ENCODE measurements at regions not wholly inside any gene's neighbourhood (a gene's known extent, or its start where the extent isn't known, plus 50 kb on each side); places are given as distances from the start of the nearest gene placed in this dataset.
"Not testable (repeated sequence)": the region's sequence is repeated elsewhere in the genome, so short reads cannot be mapped to it uniquely, and the experiment has no call there.

DNA sequence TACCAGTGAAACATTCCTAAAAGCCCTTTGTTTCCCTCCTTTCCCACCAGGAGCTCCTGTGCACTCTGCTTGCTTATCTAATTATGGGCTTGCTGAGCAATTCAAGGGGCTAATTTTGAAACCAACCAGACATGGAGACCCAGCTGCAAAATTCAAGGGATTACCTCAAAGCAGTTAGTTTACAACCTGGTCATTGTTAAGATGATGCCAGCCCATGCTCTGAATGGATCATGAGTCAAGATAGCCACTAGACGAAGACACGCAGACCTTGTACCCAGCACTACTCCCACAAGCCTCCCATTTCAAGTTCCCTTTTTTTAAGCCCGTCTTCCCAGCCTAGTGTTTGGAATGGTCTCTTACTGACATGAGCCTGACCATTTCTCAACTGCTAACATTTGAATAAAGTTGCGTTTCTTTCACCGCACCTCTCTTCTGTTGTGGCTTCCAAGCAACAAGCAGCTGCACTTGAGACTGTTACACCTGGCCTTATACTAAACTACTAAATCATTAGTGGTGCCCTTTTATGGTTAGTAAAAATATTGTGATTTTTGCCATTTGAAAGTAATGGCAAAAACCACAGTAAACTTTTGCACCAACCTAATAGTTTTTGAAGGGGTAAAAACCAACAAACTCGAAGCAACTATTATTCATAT lies 315.3 kb upstream of the LUZP2 start:
- Histone ChIP-seq H3K9me3 (ENCODE audit: low read depth) (no peaks in the 10 kb centered on the region), H3K4me2 (no peak overlapping the region), H3F3A (ENCODE audit: low read depth) (no peaks in the 10 kb centered on the region), H4K20me1 (ENCODE audit: low read depth) (no peaks in the 10 kb centered on the region), H3K79me2 (ENCODE audit: low read depth) (no peaks in the 10 kb centered on the region), H3K9ac (no peak overlapping the region), H2AFZ (replicated peaks) (no peak overlapping the region), H3K27ac (no peak overlapping the region), H3K36me3 (no peaks in the 10 kb centered on the region), H3K4me3 (no peak overlapping the region), H3K4me1 (no peaks in the 10 kb centered on the region), H3K27me3 (no peaks in the 10 kb centered on the region)
- peak; percentile 15 for DNase-seq (ENCODE audit: low spot score)
- Mint-ChIP-seq H3K27ac (no peak overlapping the region), H3K36me3 (no peaks in the 10 kb centered on the region), H3K4me1 (peaks cover 6% of the 10 kb centered on the region), H3K9me3 (no peaks in the 10 kb centered on the region), H3K4me3 (no peak overlapping the region), H3K27me3 (ENCODE audit: insufficient read depth, low read depth) (peaks cover 2% of the 10 kb centered on the region)
- TF ChIP-seq, protein P1, sequence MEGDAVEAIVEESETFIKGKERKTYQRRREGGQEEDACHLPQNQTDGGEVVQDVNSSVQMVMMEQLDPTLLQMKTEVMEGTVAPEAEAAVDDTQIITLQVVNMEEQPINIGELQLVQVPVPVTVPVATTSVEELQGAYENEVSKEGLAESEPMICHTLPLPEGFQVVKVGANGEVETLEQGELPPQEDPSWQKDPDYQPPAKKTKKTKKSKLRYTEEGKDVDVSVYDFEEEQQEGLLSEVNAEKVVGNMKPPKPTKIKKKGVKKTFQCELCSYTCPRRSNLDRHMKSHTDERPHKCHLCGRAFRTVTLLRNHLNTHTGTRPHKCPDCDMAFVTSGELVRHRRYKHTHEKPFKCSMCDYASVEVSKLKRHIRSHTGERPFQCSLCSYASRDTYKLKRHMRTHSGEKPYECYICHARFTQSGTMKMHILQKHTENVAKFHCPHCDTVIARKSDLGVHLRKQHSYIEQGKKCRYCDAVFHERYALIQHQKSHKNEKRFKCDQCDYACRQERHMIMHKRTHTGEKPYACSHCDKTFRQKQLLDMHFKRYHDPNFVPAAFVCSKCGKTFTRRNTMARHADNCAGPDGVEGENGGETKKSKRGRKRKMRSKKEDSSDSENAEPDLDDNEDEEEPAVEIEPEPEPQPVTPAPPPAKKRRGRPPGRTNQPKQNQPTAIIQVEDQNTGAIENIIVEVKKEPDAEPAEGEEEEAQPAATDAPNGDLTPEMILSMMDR (IDR thresholded peaks at IDR 0.05): no peak
- TF ChIP-seq EZH2phosphoT487 (IDR thresholded peaks at IDR 0.05) (no peak), EZH2 (IDR thresholded peaks at IDR 0.05) (no peak)

DNA sequence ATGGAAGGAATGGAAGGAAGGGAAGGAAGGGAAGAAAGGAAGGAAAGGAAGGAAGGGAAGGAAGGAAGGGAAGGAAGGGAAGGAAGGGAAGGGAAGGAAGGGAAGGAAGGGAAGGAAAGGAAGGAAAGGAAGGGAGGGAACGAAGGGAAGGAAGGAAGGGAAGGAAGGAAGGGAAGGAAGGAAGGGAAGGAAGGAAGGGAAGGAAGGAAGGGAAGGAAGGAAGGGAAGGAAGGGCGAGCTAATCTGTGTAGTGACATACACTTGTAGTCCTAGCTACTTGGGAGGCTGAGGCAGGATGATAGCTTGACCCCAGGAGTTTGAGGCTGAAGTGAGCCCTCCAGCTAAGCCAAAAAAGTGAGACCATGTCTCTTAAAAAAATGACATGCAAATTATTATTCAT lies 311.3 kb upstream of the LUZP2 start:
- H3K4me1 ChIP-seq; H3K9ac ChIP-seq; H3K27me3 Mint-ChIP-seq (ENCODE audit: insufficient read depth, low read depth); H3K4me2 ChIP-seq; H3K36me3 ChIP-seq; H3K79me2 ChIP-seq (ENCODE audit: low read depth); H3F3A ChIP-seq (ENCODE audit: low read depth); H3K27me3 ChIP-seq; H3K4me1 Mint-ChIP-seq; H2AFZ ChIP-seq (replicated peaks); H3K4me3 ChIP-seq; H3K9me3 Mint-ChIP-seq; H3K27ac Mint-ChIP-seq; H3K9me3 ChIP-seq (ENCODE audit: low read depth); H3K27ac ChIP-seq; DNase-seq (ENCODE audit: low spot score); H4K20me1 ChIP-seq (ENCODE audit: low read depth); H3K4me3 Mint-ChIP-seq; H3K36me3 Mint-ChIP-seq: not testable (repeated sequence)

DNA sequence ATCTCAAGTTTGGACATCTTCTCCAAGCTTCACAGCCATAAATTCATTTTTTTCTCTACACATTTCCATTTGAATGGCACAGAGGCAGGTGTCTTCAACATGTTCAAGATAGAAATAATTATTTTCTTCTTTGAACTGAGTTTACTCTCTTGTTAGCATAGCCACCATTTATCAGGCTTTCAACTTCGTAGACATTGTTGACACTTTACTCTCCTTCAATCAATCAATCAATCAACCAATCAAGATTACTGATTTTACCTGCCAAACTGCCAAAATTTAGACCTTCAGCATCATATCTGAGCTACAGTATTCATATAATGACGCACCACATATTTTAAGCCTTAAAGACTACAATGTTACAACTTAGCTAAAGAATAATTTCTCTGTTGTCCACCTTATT lies 300.1 kb upstream of the LUZP2 start:
- DNase-seq (ENCODE audit: low spot score): no peak
- no peaks in the 10 kb centered on the region for H3K36me3 Mint-ChIP-seq
- H3K4me3 Mint-ChIP-seq: no peak overlapping the region
- H3K27me3 Mint-ChIP-seq (ENCODE audit: insufficient read depth, low read depth): no peaks in the 10 kb centered on the region
- no peak overlapping the region for H3K4me2 ChIP-seq
- H3K27ac Mint-ChIP-seq: no peak overlapping the region
- H3K4me1 ChIP-seq: no peaks in the 10 kb centered on the region
- H2AFZ ChIP-seq (replicated peaks): no peak overlapping the region
- H3K27ac ChIP-seq: no peak overlapping the region
- no peak overlapping the region for H3K9ac ChIP-seq
- no peaks in the 10 kb centered on the region for H3K27me3 ChIP-seq
- no peaks in the 10 kb centered on the region for H3K4me1 Mint-ChIP-seq
- peaks cover 4% of the 10 kb centered on the region for H3K9me3 Mint-ChIP-seq
- H4K20me1 ChIP-seq (ENCODE audit: low read depth): no peaks in the 10 kb centered on the region
- no peak overlapping the region for H3K4me3 ChIP-seq
- TF ChIP-seq EZH2 (IDR thresholded peaks at IDR 0.05) (no peak), EZH2phosphoT487 (IDR thresholded peaks at IDR 0.05) (no peak)
- TF ChIP-seq, protein P1 (IDR thresholded peaks at IDR 0.05): no peak
- H3F3A ChIP-seq (ENCODE audit: low read depth): no peaks in the 10 kb centered on the region
- H3K79me2 ChIP-seq (ENCODE audit: low read depth): no peaks in the 10 kb centered on the region
- no peaks in the 10 kb centered on the region for H3K9me3 ChIP-seq (ENCODE audit: low read depth)
- H3K36me3 ChIP-seq: no peaks in the 10 kb centered on the region

DNA sequence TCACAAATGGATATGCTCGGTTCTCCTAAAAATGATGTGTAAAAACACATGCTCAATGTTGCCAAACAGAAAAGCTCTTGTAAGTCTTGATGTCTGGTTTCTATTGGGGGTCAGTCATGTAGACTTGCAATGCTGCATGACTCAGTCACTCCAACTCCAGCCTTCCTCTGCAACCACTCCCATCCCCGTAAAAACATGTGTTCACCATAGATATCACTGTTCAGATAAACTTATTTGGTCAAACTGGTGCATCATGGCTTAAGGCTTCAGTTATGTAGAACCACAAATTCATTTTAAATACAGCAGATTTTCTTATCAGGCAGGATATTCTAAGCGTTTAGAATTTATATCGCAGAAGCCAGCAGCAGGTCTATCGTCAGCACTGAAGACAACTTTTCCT lies 298.4 kb upstream of the LUZP2 start:
- H3K9ac ChIP-seq: no peak overlapping the region
- Mint-ChIP-seq H3K27ac (no peak overlapping the region), H3K4me1 (no peaks in the 10 kb centered on the region), H3K36me3 (no peaks in the 10 kb centered on the region), H3K9me3 (no peaks in the 10 kb centered on the region), H3K27me3 (ENCODE audit: insufficient read depth, low read depth) (no peaks in the 10 kb centered on the region), H3K4me3 (no peak overlapping the region)
- H3K27me3 ChIP-seq: no peaks in the 10 kb centered on the region
- H3K36me3 ChIP-seq: no peaks in the 10 kb centered on the region
- H3K4me2 ChIP-seq: no peak overlapping the region
- no peak overlapping the region for H3K4me3 ChIP-seq
- no peaks in the 10 kb centered on the region for H3K79me2 ChIP-seq (ENCODE audit: low read depth)
- no peak overlapping the region for H3K27ac ChIP-seq
- H4K20me1 ChIP-seq (ENCODE audit: low read depth): no peaks in the 10 kb centered on the region
- no peaks in the 10 kb centered on the region for H3K9me3 ChIP-seq (ENCODE audit: low read depth)
- no peaks in the 10 kb centered on the region for H3F3A ChIP-seq (ENCODE audit: low read depth)
- no peak for DNase-seq (ENCODE audit: low spot score)
- H3K4me1 ChIP-seq: no peaks in the 10 kb centered on the region
- no peak for TF ChIP-seq EZH2phosphoT487 (IDR thresholded peaks at IDR 0.05)
- no peak for TF ChIP-seq EZH2 (IDR thresholded peaks at IDR 0.05)
- TF ChIP-seq, protein P1 (IDR thresholded peaks at IDR 0.05): no peak
- no peak overlapping the region for H2AFZ ChIP-seq (replicated peaks)

Measured in neural progenitor cell (in vitro differentiated cells).